Stimulated activated naive B cell treated with anti-CD40 and anti-IgM and Interleukin-4, amounts not matched to agents 10 μg/mL and 1 μg/mL and 100 μg/mL, for 72 hours (primary cell): ENCODE measurements at regions not wholly inside any gene's neighbourhood (a gene's known extent, or its start where the extent isn't known, plus 50 kb on each side); places are given as distances from the start of the nearest gene placed in this dataset.
"Not testable (repeated sequence)": the region's sequence is repeated elsewhere in the genome, so short reads cannot be mapped to it uniquely, and the experiment has no call there.

Experiments
- ATAC-seq, 2 donors: fragments of 150-1000 bp; cut with Tn5 transposase; replicated peaks; 2 replicates each; pipeline ENCODE4 v1.10.0; 2021; ENCODE audit warnings: moderate library complexity in 1 of 2
- DNase-seq: peaks from one replicate; pipeline ENCODE4 v3.0.0; 2021
- H3K27ac Mint-ChIP-seq: one replicate; pipeline ENCODE4 v1.8.0; 2022; ENCODE audit warnings: mild to moderate bottlenecking, mixed read lengths
- H3K27me3 Mint-ChIP-seq, 2 donors: one replicate each; pipeline ENCODE4 v1.8.0; 2022; ENCODE audit warnings: mixed read lengths in 2 of 2
- H3K36me3 Mint-ChIP-seq, 2 donors: one replicate each; pipeline ENCODE4 v1.8.0; 2022; ENCODE audit warnings: mixed read lengths in 2 of 2, mild to moderate bottlenecking in 1 of 2
- H3K4me1 Mint-ChIP-seq, 2 donors: one replicate each; pipeline ENCODE4 v1.8.0; 2022; ENCODE audit warnings: mixed read lengths in 2 of 2, mild to moderate bottlenecking in 1 of 2
- H3K4me3 Mint-ChIP-seq, 2 donors: one replicate each; pipeline ENCODE4 v1.8.0; 2022; ENCODE audit warnings: mild to moderate bottlenecking in 2 of 2, mixed read lengths in 2 of 2, moderate library complexity in 1 of 2
- H3K9me3 Mint-ChIP-seq, 2 donors: one replicate each; pipeline ENCODE4 v1.8.0; 2022; ENCODE audit warnings: mixed read lengths in 2 of 2, mild to moderate bottlenecking in 1 of 2

- Mint-ChIP-seq H3K27ac (no peak overlapping the region), H3K4me3 (no peak overlapping the region), H3K27me3 (no peaks in the 10 kb centered on the region), H3K4me1 (no peaks in the 10 kb centered on the region), H3K9me3 (peaks cover 6 to 8% of the 10 kb centered on the region in 2 donors), H3K36me3 (no peaks in the 10 kb centered on the region)
- no peak for DNase-seq
- no peak for ATAC-seq
Observed at GRCh38 chr4:138439143-138439581, 197.0 kb upstream of the SLC7A11 start.

GRCh38 chr4:138438608-138439007, 196.5 kb upstream of the SLC7A11 start:
- no peaks in the 10 kb centered on the region for H3K4me1 Mint-ChIP-seq
- DNase-seq = no peak
- H3K9me3 Mint-ChIP-seq = peaks cover 4 to 6% of the 10 kb centered on the region in 2 donors
- H3K4me3 Mint-ChIP-seq = no peak overlapping the region
- H3K36me3 Mint-ChIP-seq = no peaks in the 10 kb centered on the region
- no peak overlapping the region for H3K27ac Mint-ChIP-seq
- no peak for ATAC-seq
- H3K27me3 Mint-ChIP-seq = no peaks in the 10 kb centered on the region

GRCh38 chr4:138437263-138437851, 195.2 kb upstream of the SLC7A11 start:
- no peak overlapping the region for H3K27ac Mint-ChIP-seq
- no peaks in the 10 kb centered on the region for H3K4me1 Mint-ChIP-seq
- H3K27me3 Mint-ChIP-seq = no peaks in the 10 kb centered on the region
- DNase-seq (no peak), ATAC-seq (no peak)
- H3K36me3 Mint-ChIP-seq = no peaks in the 10 kb centered on the region
- no peak overlapping the region for H3K4me3 Mint-ChIP-seq
- peaks cover 10 to 11% of the 10 kb centered on the region in 2 donors for H3K9me3 Mint-ChIP-seq

- H3K4me1 Mint-ChIP-seq, ATAC-seq, H3K27ac Mint-ChIP-seq, H3K36me3 Mint-ChIP-seq, H3K27me3 Mint-ChIP-seq, DNase-seq, H3K4me3 Mint-ChIP-seq: not testable (repeated sequence)
- peaks cover 10 to 11% of the 10 kb centered on the region in 2 donors for H3K9me3 Mint-ChIP-seq
Observed at GRCh38 chr4:138435733-138436132, 193.6 kb upstream of the SLC7A11 start.

GRCh38 chr4:138435046-138435445, 192.9 kb upstream of the SLC7A11 start:
- not testable (repeated sequence) for H3K4me1 Mint-ChIP-seq, H3K36me3 Mint-ChIP-seq, DNase-seq, H3K27me3 Mint-ChIP-seq, ATAC-seq, H3K27ac Mint-ChIP-seq, H3K4me3 Mint-ChIP-seq
- H3K9me3 Mint-ChIP-seq = peaks cover 10 to 11% of the 10 kb centered on the region in 2 donors

- H3K27me3 Mint-ChIP-seq = no peaks in the 10 kb centered on the region
- H3K36me3 Mint-ChIP-seq = no peaks in the 10 kb centered on the region
- peaks cover 6 to 9% of the 10 kb centered on the region in 2 donors for H3K9me3 Mint-ChIP-seq
Observed at GRCh38 chr4:138428611-138429010, 186.5 kb upstream of the SLC7A11 start.

GRCh38 chr4:138426786-138427185, 184.6 kb upstream of the SLC7A11 start:
- no peaks in the 10 kb centered on the region for H3K36me3 Mint-ChIP-seq
- H3K4me3 Mint-ChIP-seq = no peak overlapping the region
- no peak overlapping the region for H3K27ac Mint-ChIP-seq
- H3K9me3 Mint-ChIP-seq = peaks cover 0 to 4% of the 10 kb centered on the region in 2 donors
- H3K27me3 Mint-ChIP-seq = no peaks in the 10 kb centered on the region
- ATAC-seq (no peak), DNase-seq (no peak)
- H3K4me1 Mint-ChIP-seq = no peaks in the 10 kb centered on the region

More at GRCh38 chr4:138428611-138429010, 186.5 kb upstream of the SLC7A11 start:
- DNase-seq = no peak
- Mint-ChIP-seq H3K4me1 (no peaks in the 10 kb centered on the region), H3K4me3 (no peak overlapping the region), H3K27ac (no peak overlapping the region)
- no peak for ATAC-seq

- Mint-ChIP-seq H3K27me3 (no peaks in the 10 kb centered on the region), H3K4me3 (no peak overlapping the region), H3K4me1 (no peaks in the 10 kb centered on the region), H3K27ac (no peak overlapping the region), H3K9me3 (peaks cover 0 to 5% of the 10 kb centered on the region in 2 donors), H3K36me3 (no peaks in the 10 kb centered on the region)
- no peak for ATAC-seq
- no peak for DNase-seq
Observed at GRCh38 chr4:138420471-138420870, 178.3 kb upstream of the SLC7A11 start.

- H3K27me3 Mint-ChIP-seq = no peaks in the 10 kb centered on the region
- no peak overlapping the region for H3K4me3 Mint-ChIP-seq
- H3K36me3 Mint-ChIP-seq = no peaks in the 10 kb centered on the region
Observed at GRCh38 chr4:138414202-138414601, 172.1 kb upstream of the SLC7A11 start.

GRCh38 chr4:138413273-138413672, 171.1 kb upstream of the SLC7A11 start:
- ATAC-seq (no peak), DNase-seq (no peak)
- no peaks in the 10 kb centered on the region for H3K9me3 Mint-ChIP-seq
- H3K27me3 Mint-ChIP-seq = no peaks in the 10 kb centered on the region
- H3K27ac Mint-ChIP-seq = no peak overlapping the region
- H3K36me3 Mint-ChIP-seq = no peaks in the 10 kb centered on the region
- H3K4me1 Mint-ChIP-seq = no peaks in the 10 kb centered on the region
- H3K4me3 Mint-ChIP-seq = no peak overlapping the region

More at GRCh38 chr4:138414202-138414601, 172.1 kb upstream of the SLC7A11 start:
- Mint-ChIP-seq H3K27ac (no peak overlapping the region), H3K4me1 (no peaks in the 10 kb centered on the region), H3K9me3 (no peaks in the 10 kb centered on the region)
- no peak for ATAC-seq
- DNase-seq = no peak

- ATAC-seq = no peak
- H3K36me3 Mint-ChIP-seq = no peaks in the 10 kb centered on the region
- H3K27ac Mint-ChIP-seq = no peak overlapping the region
- no peaks in the 10 kb centered on the region for H3K4me1 Mint-ChIP-seq
- no peak for DNase-seq
- H3K9me3 Mint-ChIP-seq = no peaks in the 10 kb centered on the region
- H3K4me3 Mint-ChIP-seq = no peak overlapping the region
- no peaks in the 10 kb centered on the region for H3K27me3 Mint-ChIP-seq
Observed at GRCh38 chr4:138412847-138413246, 170.7 kb upstream of the SLC7A11 start.

- ATAC-seq (no peak), DNase-seq (no peak)
- Mint-ChIP-seq H3K27me3 (peaks cover 0 to 4% of the 10 kb centered on the region in 2 donors), H3K27ac (no peak overlapping the region), H3K9me3 (no peaks in the 10 kb centered on the region), H3K4me1 (peaks cover 0 to 7% of the 10 kb centered on the region in 2 donors), H3K4me3 (no peak overlapping the region), H3K36me3 (no peaks in the 10 kb centered on the region)
Observed at GRCh38 chr4:138410266-138410665, 168.1 kb upstream of the SLC7A11 start.

GRCh38 chr4:138409670-138410069, 167.5 kb upstream of the SLC7A11 start:
- no peak overlapping the region for H3K4me3 Mint-ChIP-seq
- H3K4me1 Mint-ChIP-seq = peaks cover 0 to 7% of the 10 kb centered on the region in 2 donors
- no peaks in the 10 kb centered on the region for H3K9me3 Mint-ChIP-seq
- H3K27me3 Mint-ChIP-seq = peaks cover 0 to 4% of the 10 kb centered on the region in 2 donors
- ATAC-seq = no peak
- no peaks in the 10 kb centered on the region for H3K36me3 Mint-ChIP-seq
- H3K27ac Mint-ChIP-seq = no peak overlapping the region
- no peak for DNase-seq

GRCh38 chr4:138408758-138409157, 166.6 kb upstream of the SLC7A11 start:
- Mint-ChIP-seq H3K9me3 (no peaks in the 10 kb centered on the region), H3K36me3 (no peaks in the 10 kb centered on the region), H3K4me3 (no peak overlapping the region), H3K4me1 (peaks cover 0 to 7% of the 10 kb centered on the region in 2 donors), H3K27me3 (peaks cover 0 to 4% of the 10 kb centered on the region in 2 donors), H3K27ac (no peak overlapping the region)
- ATAC-seq (no peak), DNase-seq (no peak)

- H3K27ac Mint-ChIP-seq = no peak overlapping the region
Observed at GRCh38 chr4:138407329-138407728, 165.2 kb upstream of the SLC7A11 start.

More at GRCh38 chr4:138407329-138407728, 165.2 kb upstream of the SLC7A11 start:
- no peak for DNase-seq
- no peaks in the 10 kb centered on the region for H3K36me3 Mint-ChIP-seq
- H3K27me3 Mint-ChIP-seq = peaks cover 0 to 4% of the 10 kb centered on the region in 2 donors
- peaks cover 0 to 7% of the 10 kb centered on the region in 2 donors for H3K4me1 Mint-ChIP-seq
- ATAC-seq = no peak
- no peak overlapping the region for H3K4me3 Mint-ChIP-seq
- H3K9me3 Mint-ChIP-seq = peaks cover 0 to 2% of the 10 kb centered on the region in 2 donors
